ENCODE measurements at regions not wholly inside any gene's neighbourhood (a gene's known extent, or its start where the extent isn't known, plus 50 kb on each side); places are given as distances from the start of the nearest gene placed in this dataset.

DNA sequence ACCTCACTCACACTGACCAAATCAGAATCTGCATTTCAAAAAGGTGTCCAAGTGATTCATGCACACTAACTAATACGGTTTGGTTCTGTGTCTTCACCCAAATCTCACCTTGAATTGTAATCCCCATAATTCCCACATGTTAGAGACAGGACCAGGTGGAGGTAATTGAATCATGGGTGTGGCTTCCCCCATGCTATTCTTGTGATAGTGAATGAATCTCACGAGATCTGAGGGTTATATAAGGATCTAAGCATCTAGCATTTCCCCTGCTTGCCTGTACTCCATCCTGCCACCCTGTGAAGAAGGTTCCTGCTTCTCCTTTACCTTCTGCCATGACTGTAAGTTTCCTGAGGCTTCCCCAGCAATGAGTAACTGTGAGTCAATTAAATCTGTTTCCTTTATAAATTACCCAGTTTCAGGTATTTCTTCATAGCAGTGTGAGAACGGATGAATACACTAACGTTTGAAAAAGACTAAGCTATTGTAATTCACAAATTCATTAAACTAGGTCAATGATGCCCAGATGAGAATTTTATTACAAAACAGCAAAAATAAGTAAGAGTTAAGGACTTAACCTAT, 759.1 kb downstream of the GALC start:
- TF ChIP-seq, protein P1, sequence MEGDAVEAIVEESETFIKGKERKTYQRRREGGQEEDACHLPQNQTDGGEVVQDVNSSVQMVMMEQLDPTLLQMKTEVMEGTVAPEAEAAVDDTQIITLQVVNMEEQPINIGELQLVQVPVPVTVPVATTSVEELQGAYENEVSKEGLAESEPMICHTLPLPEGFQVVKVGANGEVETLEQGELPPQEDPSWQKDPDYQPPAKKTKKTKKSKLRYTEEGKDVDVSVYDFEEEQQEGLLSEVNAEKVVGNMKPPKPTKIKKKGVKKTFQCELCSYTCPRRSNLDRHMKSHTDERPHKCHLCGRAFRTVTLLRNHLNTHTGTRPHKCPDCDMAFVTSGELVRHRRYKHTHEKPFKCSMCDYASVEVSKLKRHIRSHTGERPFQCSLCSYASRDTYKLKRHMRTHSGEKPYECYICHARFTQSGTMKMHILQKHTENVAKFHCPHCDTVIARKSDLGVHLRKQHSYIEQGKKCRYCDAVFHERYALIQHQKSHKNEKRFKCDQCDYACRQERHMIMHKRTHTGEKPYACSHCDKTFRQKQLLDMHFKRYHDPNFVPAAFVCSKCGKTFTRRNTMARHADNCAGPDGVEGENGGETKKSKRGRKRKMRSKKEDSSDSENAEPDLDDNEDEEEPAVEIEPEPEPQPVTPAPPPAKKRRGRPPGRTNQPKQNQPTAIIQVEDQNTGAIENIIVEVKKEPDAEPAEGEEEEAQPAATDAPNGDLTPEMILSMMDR (conservative IDR thresholded peaks at IDR 0.05): no peak
- TF ChIP-seq ZFX (IDR thresholded peaks at IDR 0.05): no peak
- no peak overlapping the region for H3K27ac ChIP-seq

DNA sequence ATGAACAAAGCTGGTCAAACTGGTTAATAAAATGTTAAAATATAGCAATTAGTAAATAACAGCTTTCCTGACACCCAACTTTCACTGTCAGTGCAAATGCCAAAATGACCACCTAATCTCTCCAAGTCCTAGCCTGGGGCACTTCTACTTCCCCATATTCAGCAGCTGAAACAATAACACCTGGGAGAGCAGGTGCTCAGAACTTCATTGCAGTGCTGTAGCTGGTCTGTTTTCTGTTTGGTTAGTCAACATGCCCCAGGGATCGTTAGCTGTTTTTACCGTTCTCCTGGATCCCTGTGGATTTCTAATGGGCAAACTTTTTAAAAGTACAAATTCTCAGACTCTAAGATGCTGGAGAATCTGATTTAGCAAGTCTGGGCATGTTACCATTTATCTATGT, 759.7 kb downstream of the GALC start:
- no peak for TF ChIP-seq ZFX (IDR thresholded peaks at IDR 0.05)
- TF ChIP-seq, protein P1 (conservative IDR thresholded peaks at IDR 0.05): no peak

DNA sequence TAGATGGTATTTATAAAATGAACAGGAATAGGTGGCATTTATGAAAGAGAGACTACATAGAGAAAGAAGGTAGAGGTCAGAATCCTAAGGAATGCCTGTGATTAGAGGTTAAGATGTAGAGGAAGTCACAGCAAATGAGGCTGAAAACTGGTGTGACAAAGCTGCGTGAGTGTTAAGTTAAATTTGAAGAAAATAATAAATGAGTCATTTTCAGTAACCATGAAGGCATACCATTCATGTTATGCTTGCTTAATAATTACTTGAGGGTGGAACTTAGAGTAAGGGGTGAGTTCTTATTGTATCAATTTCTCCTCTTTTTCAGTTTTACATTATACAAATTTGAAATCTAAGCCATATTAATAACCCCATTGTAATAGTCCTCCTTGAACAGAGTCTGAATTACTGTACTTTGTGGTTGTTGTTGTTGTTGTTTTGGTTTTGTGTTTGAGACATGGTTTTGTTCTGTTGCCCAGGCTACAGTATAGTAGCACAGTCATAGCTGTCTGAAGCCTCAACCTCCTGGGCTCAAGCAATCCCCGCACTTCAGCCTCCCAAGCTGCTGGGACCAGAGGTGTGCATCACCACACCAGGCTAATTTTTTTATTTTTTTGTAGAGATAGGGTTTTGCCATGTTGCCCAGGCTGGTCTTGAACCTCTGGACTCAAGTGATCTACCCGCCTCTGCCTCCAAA, 761.5 kb downstream of the GALC start:
- TF ChIP-seq, protein P1 (conservative IDR thresholded peaks at IDR 0.05): no peak
- TF ChIP-seq ZFX (IDR thresholded peaks at IDR 0.05): no peak
- H3K27ac ChIP-seq: no peak overlapping the region

More for the DNA sequence above, 759.7 kb downstream of the GALC start:
- no peak overlapping the region for H3K27ac ChIP-seq

DNA sequence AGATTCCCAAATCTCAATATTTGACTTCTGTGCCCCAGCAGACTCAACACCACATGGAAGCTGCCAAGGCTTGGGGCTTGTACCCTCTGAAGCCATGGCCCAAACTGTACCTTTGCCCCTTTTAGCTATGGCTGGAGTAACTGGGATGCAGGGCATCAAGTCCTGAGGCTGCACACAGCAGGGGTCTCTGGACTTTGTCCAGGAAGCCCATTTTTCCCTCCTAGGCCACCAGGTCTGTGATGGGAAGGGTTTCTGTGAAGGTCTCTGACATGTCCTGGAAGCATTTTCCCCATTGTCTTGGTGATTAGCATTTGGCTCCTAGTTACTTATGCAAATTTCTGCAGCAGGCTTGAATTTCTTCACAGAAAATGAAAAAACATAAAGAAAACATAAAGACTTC, 762.3 kb downstream of the GALC start:
- TF ChIP-seq ZFX (IDR thresholded peaks at IDR 0.05): no peak
- TF ChIP-seq, protein P1 (conservative IDR thresholded peaks at IDR 0.05): no peak

DNA sequence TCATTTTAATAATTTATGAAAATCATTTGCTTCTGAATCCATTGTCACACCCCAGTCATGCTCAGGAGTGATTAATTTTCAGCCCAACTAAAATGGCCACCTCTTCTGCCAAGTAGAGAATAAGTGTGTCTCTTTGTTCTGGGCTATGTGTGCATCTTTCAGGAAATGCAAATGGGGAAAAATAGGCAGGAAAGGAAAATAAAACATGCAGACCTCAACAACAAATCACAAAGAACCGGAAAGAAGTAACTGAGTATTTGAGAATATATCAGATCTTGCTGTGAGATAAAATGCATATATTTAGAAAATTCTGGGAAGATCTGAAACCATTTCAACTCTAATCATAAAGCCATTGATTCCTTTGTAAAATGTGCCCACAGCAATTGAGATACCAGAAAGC, 763.9 kb downstream of the GALC start:
- H3K27ac ChIP-seq: no peak overlapping the region
- TF ChIP-seq, protein P1 (conservative IDR thresholded peaks at IDR 0.05): no peak

More for the DNA sequence above, 762.3 kb downstream of the GALC start:
- no peak overlapping the region for H3K27ac ChIP-seq

DNA sequence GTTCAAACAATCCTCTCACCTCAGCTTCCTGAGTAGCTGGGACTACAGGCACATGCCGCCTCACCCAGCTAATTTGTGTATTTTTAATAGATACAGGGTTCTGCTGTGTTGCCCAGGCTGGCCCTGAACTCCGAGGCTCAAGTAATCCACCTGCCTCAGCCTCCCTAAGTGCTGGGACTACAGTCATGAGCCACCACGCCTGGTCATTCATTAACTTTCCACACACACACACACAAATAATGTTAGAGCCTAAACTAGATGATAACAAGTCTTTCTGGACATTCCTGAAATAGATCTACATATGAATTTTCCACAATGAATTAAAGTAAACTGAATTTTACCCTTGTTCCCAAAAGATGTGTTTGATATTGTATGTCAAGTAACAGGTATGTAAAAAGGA, 776.0 kb downstream of the GALC start:
- TF ChIP-seq, protein P1 (conservative IDR thresholded peaks at IDR 0.05): no peak
- H3K27ac ChIP-seq: no peak overlapping the region

DNA sequence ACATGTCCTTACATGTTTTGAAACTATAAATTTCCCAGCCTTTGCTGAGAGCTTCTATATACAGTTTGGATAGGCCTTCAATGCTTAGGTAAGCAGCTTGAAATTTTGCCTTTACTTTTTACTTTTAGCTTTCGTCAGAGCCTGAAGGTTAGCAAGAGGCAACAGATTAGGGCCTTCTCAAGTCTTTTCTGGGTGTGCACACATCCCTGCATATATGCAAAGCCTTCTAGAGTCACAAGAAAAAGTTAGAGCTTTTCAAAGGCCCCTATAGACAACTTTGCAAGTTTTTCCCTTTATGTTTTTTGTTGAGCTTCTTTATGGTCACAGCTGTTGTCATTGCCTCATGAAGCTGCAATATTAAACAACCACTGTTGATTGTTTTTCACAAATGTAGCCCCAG, 778.4 kb downstream of the GALC start:
- H3K27ac ChIP-seq: no peak overlapping the region
- TF ChIP-seq, protein P1 (conservative IDR thresholded peaks at IDR 0.05): no peak
- no peak for TF ChIP-seq ZFX (IDR thresholded peaks at IDR 0.05)

Measured in C4-2B (cell line).